ENCODE measurements at regions not wholly inside any gene's neighbourhood (a gene's known extent, or its start where the extent isn't known, plus 50 kb on each side); places are given as distances from the start of the nearest gene placed in this dataset.

GRCh38 chr3:38964646-38965045, 87.1 kb downstream of the SCN11A start (continued):
- TF ChIP-seq, protein P1, sequence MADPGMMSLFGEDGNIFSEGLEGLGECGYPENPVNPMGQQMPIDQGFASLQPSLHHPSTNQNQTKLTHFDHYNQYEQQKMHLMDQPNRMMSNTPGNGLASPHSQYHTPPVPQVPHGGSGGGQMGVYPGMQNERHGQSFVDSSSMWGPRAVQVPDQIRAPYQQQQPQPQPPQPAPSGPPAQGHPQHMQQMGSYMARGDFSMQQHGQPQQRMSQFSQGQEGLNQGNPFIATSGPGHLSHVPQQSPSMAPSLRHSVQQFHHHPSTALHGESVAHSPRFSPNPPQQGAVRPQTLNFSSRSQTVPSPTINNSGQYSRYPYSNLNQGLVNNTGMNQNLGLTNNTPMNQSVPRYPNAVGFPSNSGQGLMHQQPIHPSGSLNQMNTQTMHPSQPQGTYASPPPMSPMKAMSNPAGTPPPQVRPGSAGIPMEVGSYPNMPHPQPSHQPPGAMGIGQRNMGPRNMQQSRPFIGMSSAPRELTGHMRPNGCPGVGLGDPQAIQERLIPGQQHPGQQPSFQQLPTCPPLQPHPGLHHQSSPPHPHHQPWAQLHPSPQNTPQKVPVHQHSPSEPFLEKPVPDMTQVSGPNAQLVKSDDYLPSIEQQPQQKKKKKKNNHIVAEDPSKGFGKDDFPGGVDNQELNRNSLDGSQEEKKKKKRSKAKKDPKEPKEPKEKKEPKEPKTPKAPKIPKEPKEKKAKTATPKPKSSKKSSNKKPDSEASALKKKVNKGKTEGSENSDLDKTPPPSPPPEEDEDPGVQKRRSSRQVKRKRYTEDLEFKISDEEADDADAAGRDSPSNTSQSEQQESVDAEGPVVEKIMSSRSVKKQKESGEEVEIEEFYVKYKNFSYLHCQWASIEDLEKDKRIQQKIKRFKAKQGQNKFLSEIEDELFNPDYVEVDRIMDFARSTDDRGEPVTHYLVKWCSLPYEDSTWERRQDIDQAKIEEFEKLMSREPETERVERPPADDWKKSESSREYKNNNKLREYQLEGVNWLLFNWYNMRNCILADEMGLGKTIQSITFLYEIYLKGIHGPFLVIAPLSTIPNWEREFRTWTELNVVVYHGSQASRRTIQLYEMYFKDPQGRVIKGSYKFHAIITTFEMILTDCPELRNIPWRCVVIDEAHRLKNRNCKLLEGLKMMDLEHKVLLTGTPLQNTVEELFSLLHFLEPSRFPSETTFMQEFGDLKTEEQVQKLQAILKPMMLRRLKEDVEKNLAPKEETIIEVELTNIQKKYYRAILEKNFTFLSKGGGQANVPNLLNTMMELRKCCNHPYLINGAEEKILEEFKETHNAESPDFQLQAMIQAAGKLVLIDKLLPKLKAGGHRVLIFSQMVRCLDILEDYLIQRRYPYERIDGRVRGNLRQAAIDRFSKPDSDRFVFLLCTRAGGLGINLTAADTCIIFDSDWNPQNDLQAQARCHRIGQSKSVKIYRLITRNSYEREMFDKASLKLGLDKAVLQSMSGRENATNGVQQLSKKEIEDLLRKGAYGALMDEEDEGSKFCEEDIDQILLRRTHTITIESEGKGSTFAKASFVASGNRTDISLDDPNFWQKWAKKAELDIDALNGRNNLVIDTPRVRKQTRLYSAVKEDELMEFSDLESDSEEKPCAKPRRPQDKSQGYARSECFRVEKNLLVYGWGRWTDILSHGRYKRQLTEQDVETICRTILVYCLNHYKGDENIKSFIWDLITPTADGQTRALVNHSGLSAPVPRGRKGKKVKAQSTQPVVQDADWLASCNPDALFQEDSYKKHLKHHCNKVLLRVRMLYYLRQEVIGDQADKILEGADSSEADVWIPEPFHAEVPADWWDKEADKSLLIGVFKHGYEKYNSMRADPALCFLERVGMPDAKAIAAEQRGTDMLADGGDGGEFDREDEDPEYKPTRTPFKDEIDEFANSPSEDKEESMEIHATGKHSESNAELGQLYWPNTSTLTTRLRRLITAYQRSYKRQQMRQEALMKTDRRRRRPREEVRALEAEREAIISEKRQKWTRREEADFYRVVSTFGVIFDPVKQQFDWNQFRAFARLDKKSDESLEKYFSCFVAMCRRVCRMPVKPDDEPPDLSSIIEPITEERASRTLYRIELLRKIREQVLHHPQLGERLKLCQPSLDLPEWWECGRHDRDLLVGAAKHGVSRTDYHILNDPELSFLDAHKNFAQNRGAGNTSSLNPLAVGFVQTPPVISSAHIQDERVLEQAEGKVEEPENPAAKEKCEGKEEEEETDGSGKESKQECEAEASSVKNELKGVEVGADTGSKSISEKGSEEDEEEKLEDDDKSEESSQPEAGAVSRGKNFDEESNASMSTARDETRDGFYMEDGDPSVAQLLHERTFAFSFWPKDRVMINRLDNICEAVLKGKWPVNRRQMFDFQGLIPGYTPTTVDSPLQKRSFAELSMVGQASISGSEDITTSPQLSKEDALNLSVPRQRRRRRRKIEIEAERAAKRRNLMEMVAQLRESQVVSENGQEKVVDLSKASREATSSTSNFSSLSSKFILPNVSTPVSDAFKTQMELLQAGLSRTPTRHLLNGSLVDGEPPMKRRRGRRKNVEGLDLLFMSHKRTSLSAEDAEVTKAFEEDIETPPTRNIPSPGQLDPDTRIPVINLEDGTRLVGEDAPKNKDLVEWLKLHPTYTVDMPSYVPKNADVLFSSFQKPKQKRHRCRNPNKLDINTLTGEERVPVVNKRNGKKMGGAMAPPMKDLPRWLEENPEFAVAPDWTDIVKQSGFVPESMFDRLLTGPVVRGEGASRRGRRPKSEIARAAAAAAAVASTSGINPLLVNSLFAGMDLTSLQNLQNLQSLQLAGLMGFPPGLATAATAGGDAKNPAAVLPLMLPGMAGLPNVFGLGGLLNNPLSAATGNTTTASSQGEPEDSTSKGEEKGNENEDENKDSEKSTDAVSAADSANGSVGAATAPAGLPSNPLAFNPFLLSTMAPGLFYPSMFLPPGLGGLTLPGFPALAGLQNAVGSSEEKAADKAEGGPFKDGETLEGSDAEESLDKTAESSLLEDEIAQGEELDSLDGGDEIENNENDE (IDR thresholded peaks at IDR 0.05; ENCODE audit: insufficient replicate concordance, low read length), result no peak
- TF ChIP-seq, protein P2, sequence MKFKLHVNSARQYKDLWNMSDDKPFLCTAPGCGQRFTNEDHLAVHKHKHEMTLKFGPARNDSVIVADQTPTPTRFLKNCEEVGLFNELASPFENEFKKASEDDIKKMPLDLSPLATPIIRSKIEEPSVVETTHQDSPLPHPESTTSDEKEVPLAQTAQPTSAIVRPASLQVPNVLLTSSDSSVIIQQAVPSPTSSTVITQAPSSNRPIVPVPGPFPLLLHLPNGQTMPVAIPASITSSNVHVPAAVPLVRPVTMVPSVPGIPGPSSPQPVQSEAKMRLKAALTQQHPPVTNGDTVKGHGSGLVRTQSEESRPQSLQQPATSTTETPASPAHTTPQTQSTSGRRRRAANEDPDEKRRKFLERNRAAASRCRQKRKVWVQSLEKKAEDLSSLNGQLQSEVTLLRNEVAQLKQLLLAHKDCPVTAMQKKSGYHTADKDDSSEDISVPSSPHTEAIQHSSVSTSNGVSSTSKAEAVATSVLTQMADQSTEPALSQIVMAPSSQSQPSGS (IDR thresholded peaks at IDR 0.05; ENCODE audit: low read length), result no peak
- no peak for TF ChIP-seq EGR1 (IDR thresholded peaks at IDR 0.05; ENCODE audit: borderline replicate concordance, low read depth, low read length)
- no peak for TF ChIP-seq KDM4A (IDR thresholded peaks at IDR 0.05; ENCODE audit: low read depth, low read length, severe bottlenecking)
- TF ChIP-seq TAF1 (IDR thresholded peaks at IDR 0.05; ENCODE audit: low read depth, low read length), result no peak
- no peak for TF ChIP-seq SAP30 (IDR thresholded peaks at IDR 0.05; ENCODE audit: insufficient read depth, insufficient replicate concordance, low read length)

All from H1 (cell line).